NCI-H2081 treated with DMSO at 0.1 percent for 48 hours (cell line): ENCODE measurements at regions not wholly inside any gene's neighbourhood (a gene's known extent, or its start where the extent isn't known, plus 50 kb on each side); places are given as distances from the start of the nearest gene placed in this dataset.
"Not testable (repeated sequence)": the region's sequence is repeated elsewhere in the genome, so short reads cannot be mapped to it uniquely, and the experiment has no call there.

Experiments used
- DNase-seq: peaks from one replicate; lab custom pipeline; 2025; lab: John Stamatoyannopoulos, UW

DNA sequence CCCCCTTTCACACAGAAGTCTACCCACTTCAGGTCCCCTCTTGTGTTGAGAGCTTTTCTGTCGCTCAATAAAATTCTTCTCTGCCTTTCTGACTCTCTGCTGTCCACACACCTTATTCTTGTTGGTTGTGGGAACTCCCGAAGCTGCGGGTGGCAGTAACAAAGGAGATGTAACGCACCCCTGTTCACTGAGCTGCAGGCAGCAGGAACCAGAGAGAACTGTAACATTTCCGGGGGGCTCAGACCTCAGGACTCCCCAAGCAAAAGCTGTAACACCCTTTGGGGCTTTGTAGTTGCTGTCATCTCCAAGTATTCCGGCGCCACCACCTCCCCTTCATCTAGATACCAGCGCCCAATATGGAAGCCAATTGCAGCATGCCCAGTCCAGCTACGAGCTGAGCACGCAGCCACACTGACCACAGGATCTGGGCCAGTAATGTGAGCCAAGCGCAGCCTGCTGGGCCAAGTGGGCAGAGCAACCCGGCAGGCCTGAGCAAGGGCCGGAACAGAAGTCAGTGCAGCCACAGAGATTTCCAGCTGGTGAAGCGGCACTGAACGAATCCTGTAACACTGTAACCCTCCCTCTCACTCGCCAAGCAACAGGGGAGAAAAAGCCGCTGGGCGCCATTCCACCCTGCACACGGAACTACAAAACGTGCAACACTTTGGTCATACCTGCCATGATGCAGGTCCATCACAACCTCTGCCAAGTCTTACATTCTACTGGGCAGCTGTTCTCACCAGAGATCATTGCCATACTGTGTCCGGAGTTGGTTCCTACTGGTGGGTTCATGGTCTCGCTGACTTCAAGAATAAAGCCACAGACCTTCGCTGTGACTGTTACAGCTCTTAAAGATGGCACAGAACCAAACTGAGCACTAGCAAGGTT, 194.3 kb downstream of the SPATA31A6 start:
- DNase-seq = not testable (repeated sequence)

DNA sequence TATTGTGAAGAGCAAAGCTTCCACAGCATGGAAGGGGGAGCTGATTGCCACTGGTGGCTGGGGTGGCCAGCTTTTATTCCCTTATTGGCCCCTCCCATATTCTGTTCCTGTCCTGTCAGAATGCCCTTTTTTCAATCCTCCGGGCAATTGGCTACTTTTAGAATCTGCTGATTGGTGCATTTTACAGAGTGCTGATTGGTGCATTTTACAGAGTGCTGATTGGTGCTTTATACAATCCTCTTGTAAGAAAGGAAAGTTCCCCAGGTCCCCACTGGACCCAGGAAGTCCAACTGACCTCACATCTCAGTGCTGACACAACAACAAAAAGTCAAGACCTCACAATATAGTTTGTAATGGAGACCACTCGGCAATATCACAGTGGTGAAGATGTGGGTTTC, 195.0 kb downstream of the SPATA31A6 start:
- DNase-seq = no peak

DNA sequence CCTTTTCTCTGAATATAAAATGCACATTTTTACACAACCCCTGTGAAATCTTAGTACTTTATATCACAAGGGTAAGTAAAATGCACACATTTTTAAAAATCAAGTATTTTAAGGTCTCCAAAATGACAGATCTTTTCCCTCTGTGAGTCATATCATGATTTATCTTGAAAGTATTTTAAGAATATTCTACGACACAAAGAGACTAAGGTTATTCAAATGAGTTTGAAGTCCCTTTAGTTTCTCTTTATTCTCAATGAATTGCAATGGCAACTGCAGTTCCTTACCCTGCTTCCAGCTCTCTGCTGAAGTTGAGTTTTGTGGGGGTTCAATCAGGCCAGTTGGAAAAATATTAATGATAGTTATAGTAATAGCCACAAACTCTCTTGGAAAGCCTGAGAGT, 196.1 kb downstream of the SPATA31A6 start:
- not testable (repeated sequence) for DNase-seq

DNA sequence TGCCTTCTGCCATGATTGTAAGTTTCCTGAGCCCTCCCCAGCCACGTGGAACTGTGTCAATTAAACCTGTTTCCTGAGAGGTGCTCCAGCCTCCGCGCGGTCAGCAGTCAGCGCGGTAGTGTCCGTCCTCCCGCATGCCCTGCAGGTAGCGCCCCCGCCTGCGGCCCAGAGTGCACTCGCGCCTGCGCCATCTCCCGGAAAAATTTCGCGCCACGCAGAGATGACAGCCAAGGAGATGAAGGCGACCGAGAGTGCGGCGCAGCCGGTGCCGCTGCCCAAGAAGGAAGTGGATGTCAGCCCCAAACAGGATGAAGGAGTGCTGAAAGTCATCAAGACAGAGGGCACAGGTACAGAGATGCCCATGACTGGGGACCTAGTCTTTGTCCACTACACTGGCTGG, 201.1 kb downstream of the SPATA31A6 start:
- DNase-seq = not testable (repeated sequence)

DNA sequence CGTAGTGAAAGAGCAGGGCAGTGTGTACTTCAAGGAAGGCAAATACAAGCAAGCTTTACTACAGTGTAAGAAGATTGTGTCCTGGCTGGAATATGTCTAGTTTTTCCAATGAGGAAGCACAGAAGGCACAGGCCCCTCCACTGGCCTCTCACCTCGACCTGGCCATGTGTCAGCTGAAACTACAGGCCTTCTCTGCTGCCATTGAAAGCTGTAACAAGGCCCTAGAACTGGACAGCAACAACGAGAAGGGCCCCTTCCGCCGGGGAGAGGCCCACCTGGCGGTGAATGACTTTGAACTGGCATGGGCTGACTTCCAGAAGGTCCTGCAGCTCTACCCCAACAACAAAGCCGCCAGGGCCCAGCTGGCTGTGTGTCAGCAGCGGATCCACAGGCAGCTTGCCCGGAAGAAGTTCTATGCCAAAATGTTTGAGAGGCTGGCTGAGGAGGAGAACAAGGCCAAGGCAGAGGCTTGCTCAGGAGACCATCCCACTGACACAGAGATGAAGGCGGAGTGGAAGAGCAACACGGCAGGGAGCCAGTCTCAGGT, 202.2 kb downstream of the SPATA31A6 start:
- DNase-seq = not testable (repeated sequence)

DNA sequence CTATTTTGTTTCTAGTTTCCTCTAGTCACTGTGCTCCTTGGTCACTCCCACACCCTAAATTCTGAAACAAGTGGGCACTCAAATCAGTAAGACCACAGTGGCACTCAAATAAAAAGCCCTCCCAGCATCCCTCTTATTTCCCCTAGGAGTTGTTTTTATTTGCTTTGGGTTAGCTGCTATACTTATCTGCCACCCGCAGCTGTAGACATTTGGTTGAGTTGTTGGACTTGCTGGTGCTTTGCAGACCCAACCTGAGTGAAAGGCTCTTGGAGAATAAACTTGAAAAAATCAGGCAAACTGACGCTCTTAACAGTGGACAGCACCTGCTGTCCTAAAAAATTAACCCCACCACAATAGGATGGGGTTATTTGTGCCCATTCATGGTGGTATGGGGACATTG, 203.0 kb downstream of the SPATA31A6 start:
- no peak for DNase-seq

DNA sequence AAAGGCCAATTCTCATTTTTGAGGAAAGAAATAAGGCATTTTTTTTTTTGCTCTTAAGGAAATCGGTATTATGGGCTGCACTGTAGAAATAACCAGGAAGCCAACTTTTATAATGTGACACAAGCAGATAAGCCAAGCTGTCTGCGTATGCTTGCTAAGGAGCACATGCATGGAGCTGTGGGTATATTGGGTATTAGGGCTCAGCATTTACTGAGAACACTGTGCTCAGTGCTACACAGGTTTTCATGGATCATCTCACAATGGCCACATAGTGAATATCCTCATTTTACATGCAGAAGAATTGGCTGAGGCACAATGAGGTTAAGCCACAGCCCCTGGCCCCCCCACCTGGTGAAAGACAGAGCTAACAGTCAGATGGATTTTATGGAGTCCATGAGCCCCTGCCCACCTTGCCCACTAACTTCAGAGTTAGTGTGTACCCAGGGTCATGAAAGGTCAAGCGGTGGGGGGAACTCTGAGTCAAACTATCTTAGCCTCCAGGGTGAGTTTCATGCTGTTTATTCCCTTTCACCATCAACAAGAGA, 204.8 kb downstream of the SPATA31A6 start:
- DNase-seq = no peak

DNA sequence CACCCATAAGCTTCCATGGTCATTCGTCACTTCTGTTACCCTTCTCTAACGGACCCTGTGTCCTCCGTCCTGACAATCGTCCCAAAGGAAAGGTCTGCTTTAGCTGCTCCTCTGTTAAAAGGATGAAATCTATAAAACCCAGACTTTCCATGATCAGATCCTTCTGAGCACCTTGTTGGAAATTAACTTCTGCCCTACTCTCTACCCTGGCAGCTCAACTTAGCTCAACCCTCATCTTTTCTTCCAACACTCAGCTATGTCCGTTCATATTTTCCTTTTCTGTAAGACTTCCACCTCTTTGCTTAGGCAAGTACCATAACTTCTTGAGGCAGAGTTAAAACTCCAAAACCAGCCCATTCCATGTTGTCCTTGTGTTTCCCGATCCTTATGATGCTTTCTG, 205.4 kb downstream of the SPATA31A6 start:
- DNase-seq = no peak

DNA sequence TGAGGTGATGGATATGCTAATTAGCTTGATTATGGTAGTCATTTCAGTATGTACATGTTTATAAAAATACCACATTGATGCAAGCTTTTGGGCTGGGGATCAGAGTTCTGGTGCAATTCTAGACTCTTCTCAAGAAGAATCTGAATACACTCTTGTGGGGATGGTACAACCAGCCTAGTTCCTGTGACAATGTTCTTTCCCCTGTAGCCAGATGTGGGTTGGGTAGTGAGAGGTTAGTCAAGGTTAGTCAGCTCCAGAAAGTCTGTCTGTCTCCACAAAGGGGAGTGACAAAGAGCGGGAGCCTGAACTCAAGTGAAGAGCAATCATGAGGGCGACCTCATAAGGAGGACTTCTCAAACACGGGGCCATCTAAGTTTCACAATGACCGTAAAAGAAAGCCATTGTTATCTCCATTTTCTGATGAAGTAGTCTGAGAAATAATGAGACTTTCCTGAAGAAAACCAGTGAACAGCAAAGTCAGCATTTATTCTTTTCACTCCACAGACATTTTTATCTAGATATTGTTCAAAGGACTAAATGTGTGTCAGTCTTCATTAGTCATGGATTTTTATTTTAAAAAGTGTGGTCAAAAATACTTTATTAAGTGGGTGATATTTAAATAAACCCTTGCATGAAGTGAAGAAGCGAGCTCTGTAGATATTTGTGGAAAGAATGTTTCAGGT, 209.5 kb downstream of the SPATA31A6 start:
- DNase-seq = not testable (repeated sequence)

DNA sequence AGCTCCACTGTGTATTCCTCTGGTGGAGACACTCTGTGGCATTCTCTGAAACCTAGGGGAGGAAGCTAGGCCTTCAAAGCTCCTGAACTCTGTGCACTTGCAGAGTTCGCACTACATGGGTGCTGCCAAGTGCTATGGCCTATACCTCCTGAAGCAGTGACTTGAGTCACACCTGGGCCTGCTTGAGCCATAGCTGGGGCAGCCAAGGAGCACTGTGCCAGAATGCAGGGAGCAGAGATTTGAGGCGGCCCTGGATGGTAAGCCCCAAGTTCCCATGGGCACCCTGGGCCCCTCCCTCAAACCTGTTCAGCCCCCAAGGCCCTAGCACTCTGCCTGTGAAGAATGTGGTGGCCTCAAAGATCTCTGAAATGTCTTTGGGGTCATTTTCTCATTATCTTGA, 212.9 kb downstream of the SPATA31A6 start:
- no peak for DNase-seq

DNA sequence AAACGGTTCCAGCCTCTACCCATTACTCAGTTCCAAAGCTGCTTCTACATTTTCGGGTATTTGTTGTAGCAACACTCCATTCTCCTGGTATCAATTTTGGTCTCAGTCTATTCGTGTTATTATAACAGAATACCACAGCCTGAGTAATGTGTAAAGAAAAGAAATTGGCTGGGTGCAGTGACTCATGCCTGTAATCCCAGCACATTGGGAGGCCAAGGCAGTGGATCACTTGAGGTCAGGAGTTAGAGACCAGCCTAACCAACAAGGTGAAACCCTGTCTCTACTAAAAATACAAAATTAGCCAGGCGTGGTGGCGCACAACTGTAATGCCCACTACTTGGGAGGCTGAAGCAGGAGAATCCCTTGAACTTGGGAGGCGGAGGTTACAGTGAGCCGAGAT, 213.9 kb downstream of the SPATA31A6 start:
- DNase-seq = not testable (repeated sequence)

DNA sequence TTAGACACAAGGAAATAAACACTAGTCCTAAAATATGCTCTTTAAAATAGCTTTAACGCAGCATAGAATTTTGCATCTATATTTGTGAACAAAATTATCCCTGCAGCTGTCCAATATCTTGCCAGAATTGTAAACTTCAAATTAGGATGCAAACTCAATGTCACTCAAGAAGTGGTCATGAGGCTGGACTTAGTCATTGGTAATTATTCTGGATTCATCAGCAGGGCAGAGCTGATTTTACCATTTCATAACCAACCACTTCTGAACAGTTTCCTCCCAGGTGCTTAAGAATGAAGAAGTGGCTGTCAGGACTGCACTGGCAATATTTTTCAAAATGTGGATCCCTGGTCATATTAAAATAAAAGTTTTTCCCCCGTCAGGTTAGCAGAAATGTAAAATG, 219.5 kb downstream of the SPATA31A6 start:
- not testable (repeated sequence) for DNase-seq

DNA sequence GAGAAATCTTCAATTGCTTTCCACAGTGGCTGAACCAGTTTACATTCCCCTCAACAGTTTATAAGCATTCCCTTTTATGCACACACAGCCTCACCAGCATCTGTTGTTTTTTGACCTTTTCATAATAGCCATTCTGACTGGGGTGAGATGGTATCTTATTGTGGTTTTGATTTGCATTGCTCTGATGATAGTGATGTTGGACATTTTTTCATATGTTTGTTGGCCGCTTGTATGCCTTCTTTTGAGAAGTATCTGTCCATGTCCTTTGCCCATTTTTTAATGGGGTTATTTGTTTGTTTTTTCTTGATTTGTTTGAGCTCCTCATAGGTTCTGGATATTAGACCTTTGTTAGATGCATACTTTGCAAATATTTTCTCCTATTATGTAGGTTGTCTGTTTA, 226.1 kb downstream of the SPATA31A6 start:
- not testable (repeated sequence) for DNase-seq

DNA sequence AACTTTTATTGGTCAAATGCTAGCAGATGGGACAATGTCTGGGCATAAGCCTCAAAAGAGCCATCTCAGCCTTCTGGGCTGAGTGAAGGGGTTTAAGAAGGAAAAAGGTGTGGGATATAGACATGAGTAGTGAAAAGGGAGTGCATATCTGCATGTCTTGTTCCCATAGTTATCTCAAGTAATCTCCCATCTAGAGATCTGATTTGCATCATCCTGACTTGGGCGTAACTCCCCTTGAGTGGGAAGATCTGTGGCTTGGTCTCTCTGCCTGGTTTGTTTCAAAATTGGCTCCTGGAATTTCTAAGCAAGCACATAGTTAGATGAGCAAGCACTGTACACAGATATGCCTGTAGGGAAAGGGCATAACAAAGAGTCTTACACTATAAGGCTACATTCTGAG, 228.9 kb downstream of the SPATA31A6 start:
- not testable (repeated sequence) for DNase-seq

DNA sequence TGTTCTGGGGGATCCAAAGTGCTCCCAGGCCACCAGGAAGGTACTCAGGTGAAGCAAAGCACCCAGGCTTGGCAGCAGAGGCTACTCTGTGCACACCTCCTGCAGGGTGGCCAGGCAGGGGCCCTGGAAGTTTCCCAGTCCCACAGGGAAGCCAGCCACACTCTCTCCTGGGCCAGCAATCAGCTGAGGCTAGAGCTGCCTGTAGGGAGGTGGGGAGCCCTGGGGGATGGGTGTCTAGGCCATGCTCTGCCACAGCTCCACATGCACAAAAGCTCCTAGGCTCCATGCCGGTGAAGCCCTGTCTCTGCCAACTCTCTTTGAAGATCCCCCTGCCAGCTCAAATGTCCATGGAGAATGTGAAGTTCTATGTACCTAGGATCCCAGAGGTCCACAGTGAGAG, 231.4 kb downstream of the SPATA31A6 start:
- DNase-seq = not testable (repeated sequence)

DNA sequence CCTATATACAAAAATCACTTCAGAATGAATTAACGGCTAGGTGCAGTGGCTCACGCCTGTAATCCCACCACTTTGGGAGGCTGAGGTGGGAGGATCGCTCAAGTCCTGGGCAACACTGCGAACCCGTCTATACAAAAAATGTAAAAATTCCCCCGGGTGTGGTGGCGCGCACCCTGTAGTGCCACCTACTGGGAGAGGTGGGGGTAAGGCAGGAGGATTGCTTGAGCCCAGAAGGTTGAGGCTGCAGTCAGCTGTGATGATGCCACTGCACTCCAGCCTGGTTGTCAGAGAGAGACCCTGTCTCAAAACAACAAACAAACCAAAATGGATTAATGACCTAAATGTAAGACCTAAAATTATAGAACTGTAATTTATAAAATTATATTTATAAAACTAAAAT, 236.2 kb downstream of the SPATA31A6 start:
- DNase-seq = not testable (repeated sequence)

DNA sequence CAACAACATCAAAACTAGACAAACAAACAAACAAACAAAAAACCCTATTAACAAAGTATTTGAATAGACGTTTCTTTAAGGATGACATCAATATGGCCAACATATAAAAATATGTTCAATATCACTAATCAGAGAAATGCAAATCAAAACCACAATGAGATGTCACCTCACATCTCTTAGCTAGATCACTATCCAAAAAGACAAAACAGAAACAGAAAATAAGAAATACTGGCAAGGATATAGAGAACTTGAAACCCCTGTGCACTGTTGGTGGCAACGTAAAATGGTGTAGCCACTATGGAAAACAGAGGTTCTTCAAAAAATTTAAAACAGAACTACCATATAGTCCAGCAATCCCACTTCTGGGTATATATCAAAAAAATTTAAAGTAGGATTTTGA, 236.9 kb downstream of the SPATA31A6 start:
- not testable (repeated sequence) for DNase-seq

DNA sequence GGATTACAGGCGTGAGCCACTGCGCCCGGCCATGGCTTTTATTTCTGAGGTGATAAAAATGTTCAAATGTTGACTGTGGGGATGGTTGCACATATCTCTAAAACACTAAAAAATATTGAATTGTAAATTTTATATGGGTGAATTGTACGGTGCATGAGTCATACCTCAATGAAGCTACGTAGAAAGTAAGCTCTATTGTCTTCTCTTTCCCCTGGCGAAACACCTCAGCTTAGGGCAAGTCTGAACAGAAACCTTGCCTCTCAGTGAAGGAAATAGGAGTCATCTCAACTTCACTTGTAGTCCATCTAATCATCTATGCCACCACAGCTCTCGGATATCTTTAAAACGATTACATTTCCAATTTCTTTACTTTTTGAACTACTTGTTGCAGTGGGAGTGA, 238.2 kb downstream of the SPATA31A6 start:
- DNase-seq = not testable (repeated sequence)

DNA sequence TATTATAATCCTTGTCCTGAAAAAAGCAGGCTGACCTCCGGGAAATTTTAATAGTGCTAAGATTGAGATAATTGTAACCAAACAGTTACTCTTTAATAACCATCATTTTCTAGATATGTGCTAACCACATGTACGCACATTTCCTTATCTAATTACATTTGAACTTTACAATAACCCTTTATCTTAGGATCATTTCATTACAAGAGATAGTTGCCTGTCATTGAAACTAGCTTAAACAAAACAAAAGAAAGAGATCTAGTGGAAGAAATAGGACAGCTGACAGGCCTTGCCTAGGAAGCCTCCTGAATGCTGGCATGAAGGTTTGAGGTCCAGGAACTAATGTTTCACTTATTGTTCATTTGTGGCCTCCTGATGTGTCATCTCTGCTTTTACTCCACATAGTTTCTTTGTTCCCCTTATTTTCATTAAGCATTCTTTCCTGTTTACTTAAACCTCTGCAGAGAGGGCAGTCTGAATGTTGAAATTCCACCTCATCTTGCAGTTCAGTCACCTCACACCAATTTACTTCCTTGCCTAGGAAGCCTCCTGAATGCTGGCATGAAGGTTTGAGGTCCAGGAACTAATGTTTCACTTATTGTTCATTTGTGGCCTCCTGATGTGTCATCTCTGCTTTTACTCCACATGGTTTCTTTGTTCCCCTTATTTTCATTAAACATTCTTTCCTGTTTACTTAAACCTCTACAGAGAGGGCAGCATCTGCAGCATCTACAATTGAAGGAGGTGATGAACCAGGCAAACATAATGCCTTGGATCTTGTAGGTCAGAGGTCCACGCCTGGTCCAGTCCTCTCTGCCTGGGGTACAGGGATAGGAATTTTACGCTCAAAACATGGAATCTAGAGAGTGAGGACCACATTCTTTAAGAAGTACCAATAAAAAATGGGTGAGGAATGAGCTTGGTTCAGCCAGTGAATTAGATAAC, 247.5 kb downstream of the SPATA31A6 start:
- DNase-seq = not testable (repeated sequence)

DNA sequence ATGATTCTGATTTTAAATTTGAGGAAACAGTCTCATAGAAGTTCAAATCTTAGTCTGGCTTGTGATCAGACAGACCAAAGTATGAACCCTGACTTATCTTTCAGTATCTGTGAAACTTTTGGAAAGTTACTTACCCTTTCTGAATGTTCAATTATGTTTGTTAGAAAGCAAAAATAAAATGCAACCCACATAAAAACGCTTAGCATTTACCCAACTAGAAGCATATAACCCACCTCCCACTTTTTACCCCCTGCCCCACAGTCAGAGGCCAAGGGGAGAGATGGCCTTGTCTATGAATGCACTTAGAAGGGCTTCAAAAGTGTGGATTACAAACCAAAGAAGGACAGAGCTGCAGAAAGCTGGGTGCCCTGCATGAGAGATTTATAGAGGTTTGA, 248.2 kb downstream of the SPATA31A6 start:
- not testable (repeated sequence) for DNase-seq
